Activated naive CD4-positive, alpha-beta T cell treated with anti-CD3 and anti-CD28 coated beads, Interleukin-2, amount 50 U/mL, for 16 hours (primary cell): ENCODE measurements at regions not wholly inside any gene's neighbourhood (a gene's known extent, or its start where the extent isn't known, plus 50 kb on each side); places are given as distances from the start of the nearest gene placed in this dataset.
"Not testable (repeated sequence)": the region's sequence is repeated elsewhere in the genome, so short reads cannot be mapped to it uniquely, and the experiment has no call there.

Source experiments
- DNase-seq: peaks from one replicate; pipeline ENCODE4 v3.0.0-alpha.2; 2020

DNA sequence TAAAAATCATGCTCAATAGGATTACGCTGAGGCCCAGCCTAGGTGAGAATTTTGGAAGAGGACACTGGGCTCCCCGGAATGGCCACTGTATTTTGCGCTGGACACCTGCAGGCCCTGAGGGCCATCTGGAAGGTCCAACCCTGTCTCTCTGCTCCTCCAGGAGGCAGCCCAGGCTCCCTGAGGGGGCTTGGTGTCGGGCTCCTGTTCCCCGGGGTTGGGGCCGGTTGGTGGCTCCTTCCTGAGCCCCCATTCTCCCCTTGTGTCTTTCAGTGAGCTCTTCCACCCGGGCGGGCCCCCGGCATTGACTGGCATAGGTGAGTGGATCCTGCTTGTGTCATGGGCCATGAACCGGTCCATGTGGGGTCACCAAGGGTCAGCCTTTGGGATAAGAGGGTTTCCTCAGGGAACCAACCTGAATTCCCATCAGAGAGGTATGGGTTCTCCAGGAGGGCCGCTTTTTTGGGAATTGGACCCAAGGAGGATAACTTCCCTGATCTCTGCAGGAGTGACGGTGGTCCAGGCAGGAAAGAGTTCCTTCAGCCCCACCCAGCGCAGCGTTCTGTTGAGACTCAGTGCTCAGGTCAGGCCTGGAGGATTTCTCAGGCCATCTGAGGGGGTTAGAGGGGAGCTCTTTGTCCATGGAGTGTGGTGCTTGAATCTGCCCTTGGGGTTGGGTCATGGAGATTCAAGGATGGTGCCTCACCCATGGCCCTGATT, 187.8 kb downstream of the UBE3A start:
- DNase-seq, result peak; percentile 8

DNA sequence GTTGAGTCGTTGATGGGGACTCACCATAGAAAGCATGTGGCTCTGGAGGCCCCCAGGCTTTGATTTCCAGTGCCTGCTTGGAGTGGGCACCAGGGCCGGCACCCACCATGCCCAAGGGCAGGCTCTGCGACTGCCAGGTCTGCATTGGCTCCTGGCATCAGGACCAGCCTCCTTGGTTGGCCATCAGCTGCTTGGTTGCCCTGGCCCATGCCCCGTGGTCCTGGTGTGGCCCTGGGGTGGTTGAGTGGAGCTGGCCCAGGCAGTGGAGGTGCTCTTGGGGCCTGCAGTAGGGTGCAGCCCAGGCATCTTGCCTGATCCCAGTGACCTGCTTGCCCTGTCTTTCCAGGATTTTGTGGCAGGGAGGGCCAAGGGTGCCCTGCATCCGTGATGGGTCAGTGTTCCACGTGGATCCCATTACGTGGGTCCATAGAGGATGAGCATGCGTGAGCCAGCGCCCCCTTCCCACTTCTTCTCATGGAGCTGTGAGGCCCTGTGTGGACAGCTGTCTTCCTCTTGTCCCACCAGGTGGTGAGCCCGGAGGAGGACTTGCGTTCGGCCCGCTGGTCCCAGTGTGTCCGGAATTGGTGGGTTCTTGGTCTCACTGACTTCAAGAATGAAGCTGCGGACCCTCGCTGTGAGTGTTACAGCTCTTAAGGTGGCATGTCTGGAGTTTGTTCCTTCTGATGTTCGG, 187.0 kb downstream of the UBE3A start:
- DNase-seq, result peak; percentile 8

DNA sequence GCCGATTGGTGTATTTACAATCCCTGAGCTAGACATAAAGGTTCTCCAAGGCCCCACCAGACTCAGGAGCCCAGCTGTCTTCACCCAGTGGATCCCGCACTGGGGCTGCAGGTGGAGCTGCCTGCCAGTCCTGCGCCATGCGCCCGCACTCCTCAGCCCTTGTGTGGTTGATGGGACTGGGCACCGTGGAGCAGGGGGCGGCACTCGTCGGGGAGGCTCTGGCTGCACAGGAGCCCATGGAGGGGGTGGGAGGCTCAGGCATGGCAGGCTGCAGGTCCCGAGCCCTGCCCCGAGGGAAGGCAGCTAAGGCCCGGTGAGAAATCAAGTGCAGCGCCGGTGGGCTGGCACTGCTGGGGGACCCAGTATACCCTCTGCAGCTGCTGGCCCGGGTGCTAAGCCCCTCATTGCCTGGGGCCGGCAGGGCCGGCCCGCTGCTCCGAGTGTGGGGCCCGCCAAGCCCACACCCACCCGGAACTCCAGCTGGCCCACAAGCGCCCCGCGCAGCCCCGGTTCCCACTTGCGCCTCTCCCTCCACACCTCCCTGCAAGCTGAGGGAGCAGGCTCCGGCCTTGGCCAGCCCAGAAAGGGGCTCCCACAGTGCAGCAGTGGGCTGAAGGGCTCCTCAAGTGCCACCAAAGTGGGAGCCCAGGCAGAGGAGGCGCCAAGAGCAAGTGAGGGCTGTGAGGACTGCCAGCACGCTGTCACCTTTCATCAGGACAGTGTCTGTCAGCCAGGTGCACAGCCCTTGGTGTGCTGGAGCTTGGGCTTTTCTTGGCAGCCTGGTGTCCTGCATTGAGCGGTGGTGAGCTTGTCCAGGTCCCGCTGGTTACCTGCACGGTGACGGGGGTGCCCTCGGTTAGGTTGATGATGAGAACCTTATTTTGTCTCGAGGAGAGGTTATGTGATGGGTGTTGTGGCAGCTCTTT, 185.5 kb downstream of the UBE3A start:
- not testable (repeated sequence) for DNase-seq

DNA sequence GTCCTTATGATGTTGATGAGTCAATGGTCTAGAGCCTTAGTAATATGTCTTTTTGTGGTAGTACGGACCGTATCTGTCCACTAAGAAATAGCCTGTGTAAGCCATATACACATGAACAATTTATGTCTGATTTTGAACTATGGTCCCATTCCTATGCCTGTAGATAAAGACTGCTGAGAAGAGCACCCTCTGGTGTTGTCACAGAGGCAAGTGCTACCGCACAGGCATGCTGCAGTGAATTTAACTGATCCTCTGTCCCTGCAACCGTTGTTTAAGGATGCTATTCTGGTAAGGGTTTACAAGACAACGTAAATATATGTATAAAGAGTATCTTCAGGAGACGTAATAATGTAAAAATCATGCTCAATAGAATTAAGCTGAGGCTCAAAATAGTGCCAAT, 170.7 kb downstream of the UBE3A start:
- no peak for DNase-seq
